GM12878 (cell line): ENCODE measurements at regions not wholly inside any gene's neighbourhood (a gene's known extent, or its start where the extent isn't known, plus 50 kb on each side); places are given as distances from the start of the nearest gene placed in this dataset.

Source experiments
- CREB1 ChIP-seq: IDR thresholded peaks from 2 replicates; pipeline ENCODE4 v1.6.1; 2012; ENCODE audit warnings: low read depth, mild to moderate bottlenecking, inconsistent platforms
- IRF4 ChIP-seq: IDR thresholded peaks from 2 replicates; pipeline ENCODE4 v1.6.1; 2011; ENCODE audit warnings: low read depth, low read length
- RELA ChIP-seq: fragments of 450-650 bp; IDR thresholded peaks from 2 replicates; pipeline ENCODE4 v1.8.0; 2014; ENCODE audit warnings: borderline replicate concordance; ENCODE audit not compliant: partially characterized antibody
- SMAD1 ChIP-seq: fragments of 450-650 bp; IDR thresholded peaks from 2 replicates; pipeline ENCODE4 v1.6.1; 2018; ENCODE audit warnings: mild to moderate bottlenecking, low read depth; ENCODE audit not compliant: partially characterized antibody
- SMARCA5 ChIP-seq: fragments of 450-650 bp; IDR thresholded peaks from 2 replicates; pipeline ENCODE4 v1.6.1; 2017; ENCODE audit warnings: mild to moderate bottlenecking
- USF1 ChIP-seq: IDR thresholded peaks from 2 replicates; pipeline ENCODE4 v1.6.1; 2011; ENCODE audit warnings: borderline replicate concordance, low read depth, mild to moderate bottlenecking, moderate library complexity, mixed read lengths, low read length; ENCODE audit not compliant: insufficient read depth; ENCODE audit errors: extremely low read length
- ZBTB40 ChIP-seq: fragments of 450-650 bp; IDR thresholded peaks from 2 replicates; pipeline ENCODE4 v1.6.1; 2016; ENCODE audit warnings: mild to moderate bottlenecking, moderate library complexity, borderline replicate concordance
- TF ChIP-seq, protein P1 (sequence below), 3 experiments: IDR thresholded peaks in 2 of 3; conservative IDR thresholded peaks in 1 of 3; 2 replicates each; pipeline ENCODE4 v1.5.1; 2011; ENCODE audit warnings: low read depth in 3 of 3, low read length in 3 of 3, mild to moderate bottlenecking in 3 of 3, control low read depth in 2 of 3, moderate library complexity in 2 of 3, inconsistent platforms in 1 of 3, mixed read lengths in 1 of 3; ENCODE audit not compliant: control insufficient read depth in 2 of 3, insufficient read depth in 1 of 3; ENCODE audit errors: extremely low read depth in 1 of 3

GRCh38 chr3:81161851-81162250 lies 599.6 kb downstream of the GBE1 start (continued):
- TF ChIP-seq ZBTB40: no peak
- TF ChIP-seq SMAD1: no peak
- TF ChIP-seq USF1: no peak
- no peak for TF ChIP-seq IRF4
- no peak for TF ChIP-seq SMARCA5
- TF ChIP-seq RELA: no peak
- TF ChIP-seq, protein P1, sequence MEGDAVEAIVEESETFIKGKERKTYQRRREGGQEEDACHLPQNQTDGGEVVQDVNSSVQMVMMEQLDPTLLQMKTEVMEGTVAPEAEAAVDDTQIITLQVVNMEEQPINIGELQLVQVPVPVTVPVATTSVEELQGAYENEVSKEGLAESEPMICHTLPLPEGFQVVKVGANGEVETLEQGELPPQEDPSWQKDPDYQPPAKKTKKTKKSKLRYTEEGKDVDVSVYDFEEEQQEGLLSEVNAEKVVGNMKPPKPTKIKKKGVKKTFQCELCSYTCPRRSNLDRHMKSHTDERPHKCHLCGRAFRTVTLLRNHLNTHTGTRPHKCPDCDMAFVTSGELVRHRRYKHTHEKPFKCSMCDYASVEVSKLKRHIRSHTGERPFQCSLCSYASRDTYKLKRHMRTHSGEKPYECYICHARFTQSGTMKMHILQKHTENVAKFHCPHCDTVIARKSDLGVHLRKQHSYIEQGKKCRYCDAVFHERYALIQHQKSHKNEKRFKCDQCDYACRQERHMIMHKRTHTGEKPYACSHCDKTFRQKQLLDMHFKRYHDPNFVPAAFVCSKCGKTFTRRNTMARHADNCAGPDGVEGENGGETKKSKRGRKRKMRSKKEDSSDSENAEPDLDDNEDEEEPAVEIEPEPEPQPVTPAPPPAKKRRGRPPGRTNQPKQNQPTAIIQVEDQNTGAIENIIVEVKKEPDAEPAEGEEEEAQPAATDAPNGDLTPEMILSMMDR (IDR thresholded peaks at IDR 0.05 in 2 of 3, conservative IDR thresholded peaks at IDR 0.05 in 1 of 3; ENCODE audit: control insufficient read depth in 2 of 3, extremely low read depth in 1 of 3, insufficient read depth in 1 of 3, low read depth in 3 of 3, low read length in 3 of 3): no peak
- TF ChIP-seq CREB1: no peak
- TF ChIP-seq, all 136 proteins: peak for 0
